Transverse colon (tissue), 4 donors: ENCODE measurements at regions not wholly inside any gene's neighbourhood (a gene's known extent, or its start where the extent isn't known, plus 50 kb on each side); places are given as distances from the start of the nearest gene placed in this dataset.

Experiments used
- POLR2AphosphoS5 ChIP-seq, 3 donors: sonication (generic); formaldehyde crosslinking; IDR thresholded peaks; one replicate each; pipeline ENCODE4 v1.6.1; 2016; ENCODE audit warnings: antibody characterized with exemption in 3 of 3
- TF ChIP-seq, protein P1 (sequence below), 5 experiments: fragments of 200-600 bp in 3 of 5; fragments of 450-650 bp in 2 of 5; sonication (generic) in 3 of 5; IDR thresholded peaks; 1 replicate in 2 of 5; 2 replicates in 3 of 5; pipeline ENCODE4 v1.5.1; 2016 to 2017; ENCODE audit warnings: antibody characterized with exemption in 5 of 5, inconsistent platforms in 3 of 5, mild to moderate bottlenecking in 2 of 5, moderate library complexity in 1 of 5

DNA sequence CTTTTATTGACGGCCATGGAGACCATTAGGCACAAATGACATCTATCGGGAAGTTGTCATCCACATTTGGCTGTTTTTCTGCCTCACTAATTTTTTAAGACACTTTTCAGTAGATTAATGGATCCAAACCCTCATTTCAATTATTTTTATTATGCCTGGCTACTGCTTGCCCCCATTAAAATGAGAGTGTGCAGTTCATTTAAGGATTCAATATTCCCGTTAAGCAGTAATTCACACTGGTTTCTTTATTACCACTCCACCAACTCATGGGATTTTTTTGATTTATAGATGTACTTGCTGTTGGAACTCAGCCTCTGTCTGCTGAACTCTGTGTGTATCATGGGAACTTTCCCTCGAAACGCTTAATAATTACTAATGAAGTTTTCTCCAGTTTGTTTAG is 291.8 kb upstream of the PRKX start:
- TF ChIP-seq, protein P1, sequence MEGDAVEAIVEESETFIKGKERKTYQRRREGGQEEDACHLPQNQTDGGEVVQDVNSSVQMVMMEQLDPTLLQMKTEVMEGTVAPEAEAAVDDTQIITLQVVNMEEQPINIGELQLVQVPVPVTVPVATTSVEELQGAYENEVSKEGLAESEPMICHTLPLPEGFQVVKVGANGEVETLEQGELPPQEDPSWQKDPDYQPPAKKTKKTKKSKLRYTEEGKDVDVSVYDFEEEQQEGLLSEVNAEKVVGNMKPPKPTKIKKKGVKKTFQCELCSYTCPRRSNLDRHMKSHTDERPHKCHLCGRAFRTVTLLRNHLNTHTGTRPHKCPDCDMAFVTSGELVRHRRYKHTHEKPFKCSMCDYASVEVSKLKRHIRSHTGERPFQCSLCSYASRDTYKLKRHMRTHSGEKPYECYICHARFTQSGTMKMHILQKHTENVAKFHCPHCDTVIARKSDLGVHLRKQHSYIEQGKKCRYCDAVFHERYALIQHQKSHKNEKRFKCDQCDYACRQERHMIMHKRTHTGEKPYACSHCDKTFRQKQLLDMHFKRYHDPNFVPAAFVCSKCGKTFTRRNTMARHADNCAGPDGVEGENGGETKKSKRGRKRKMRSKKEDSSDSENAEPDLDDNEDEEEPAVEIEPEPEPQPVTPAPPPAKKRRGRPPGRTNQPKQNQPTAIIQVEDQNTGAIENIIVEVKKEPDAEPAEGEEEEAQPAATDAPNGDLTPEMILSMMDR (IDR thresholded peaks at IDR 0.05) = no peak
- TF ChIP-seq POLR2AphosphoS5 (IDR thresholded peaks at IDR 0.05) = no peak
